Ovary (tissue), 3 donors: ENCODE measurements at regions not wholly inside any gene's neighbourhood (a gene's known extent, or its start where the extent isn't known, plus 50 kb on each side); places are given as distances from the start of the nearest gene placed in this dataset.

Source experiments
- CTCF ChIP-seq, 3 donors: fragments of 450-650 bp in 2 of 3; fragments of 200-600 bp in 1 of 3; IDR thresholded peaks; one replicate each; pipeline versions ENCODE4 v1.5.1 to v1.8.0; 2016 to 2022; ENCODE audit warnings: antibody characterized with exemption in 3 of 3, mild to moderate bottlenecking in 1 of 3
- EP300 ChIP-seq: sonication (generic); formaldehyde crosslinking; IDR thresholded peaks from one replicate; pipeline ENCODE4 v1.6.1; 2017; ENCODE audit warnings: antibody characterized with exemption
- POLR2A ChIP-seq: fragments of 450-650 bp; IDR thresholded peaks from one replicate; pipeline ENCODE4 v1.6.1; 2017; ENCODE audit warnings: antibody characterized with exemption, mild to moderate bottlenecking, moderate library complexity
- donor health status: DM: no; HTN: no; CAD: no.

DNA sequence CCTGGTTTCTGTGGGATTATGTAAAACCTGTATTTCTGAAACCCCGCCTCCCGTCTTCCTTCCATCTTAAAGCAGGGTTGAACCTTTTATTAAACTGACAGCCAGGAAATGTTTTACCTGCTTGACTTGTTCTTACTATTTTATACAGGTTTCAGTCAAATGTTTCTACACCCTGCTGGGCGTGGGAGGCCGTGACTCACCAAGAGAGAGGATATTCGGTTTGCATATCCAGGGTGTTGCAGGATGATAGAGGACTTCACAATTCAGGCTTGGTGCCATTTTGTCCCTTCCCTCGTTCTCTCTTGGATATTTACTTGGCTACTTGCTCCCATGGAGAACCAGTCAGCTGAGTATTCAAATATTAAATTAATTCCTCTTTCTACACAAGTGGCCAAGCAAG, 69.7 kb downstream of the ARF6 start:
- TF ChIP-seq CTCF (IDR thresholded peaks at IDR 0.05) (no peak), POLR2A (no peak), EP300 (no peak)
